ENCODE measurements at regions not wholly inside any gene's neighbourhood (a gene's known extent, or its start where the extent isn't known, plus 50 kb on each side); places are given as distances from the start of the nearest gene placed in this dataset.

GRCh38 chr12:111242184-111242583 lies 126.7 kb downstream of the PHETA1 start:
- TF ChIP-seq YY1 (IDR thresholded peaks at IDR 0.05; ENCODE audit: insufficient read depth, insufficient read length) (no peak), ZNF274 (IDR thresholded peaks at IDR 0.05; ENCODE audit: low read depth, low read length) (no peak)
